Erythroblast (primary cell): ENCODE measurements at regions not wholly inside any gene's neighbourhood (a gene's known extent, or its start where the extent isn't known, plus 50 kb on each side); places are given as distances from the start of the nearest gene placed in this dataset.

Experiments used
- GATA1 ChIP-seq: IDR thresholded peaks from 2 replicates; pipeline ENCODE4 v1.6.1; 2011; ENCODE audit warnings: low read depth, mild to moderate bottlenecking, control low read depth, low read length, moderate library complexity
- POLR2A ChIP-seq: IDR thresholded peaks from 2 replicates; pipeline ENCODE4 v1.6.1; 2011; ENCODE audit warnings: mild to moderate bottlenecking, low read length

- TF ChIP-seq POLR2A (no peak), GATA1 (no peak)
These were observed 54.7 kb upstream of the HK2 start for GRCh38 chr2:74779265-74779558.
